HCT116 (cell line): ENCODE measurements at regions not wholly inside any gene's neighbourhood (a gene's known extent, or its start where the extent isn't known, plus 50 kb on each side); places are given as distances from the start of the nearest gene placed in this dataset.

Source experiments
- EGR1 ChIP-seq: IDR thresholded peaks from 2 replicates; pipeline ENCODE4 v1.6.1; 2012; ENCODE audit warnings: low read depth
- EZH2 ChIP-seq: fragments of 200-600 bp; sonication (generic); IDR thresholded peaks from 2 replicates; pipeline ENCODE4 v1.6.1; 2017; ENCODE audit warnings: antibody characterized with exemption, mixed run types
- POLR2A ChIP-seq: IDR thresholded peaks from 2 replicates; pipeline ENCODE4 v1.7.0; 2011; ENCODE audit warnings: borderline replicate concordance; ENCODE audit not compliant: insufficient read depth, insufficient read length; ENCODE audit errors: extremely low read depth
- POLR2AphosphoS5 ChIP-seq: IDR thresholded peaks from 2 replicates; pipeline ENCODE4 v1.6.1; 2011; ENCODE audit warnings: mild to moderate bottlenecking, low read depth, low read length, moderate library complexity
- RAD21 ChIP-seq: IDR thresholded peaks from 2 replicates; pipeline ENCODE4 v1.6.1; 2012; ENCODE audit warnings: low read depth, mild to moderate bottlenecking
- YY1 ChIP-seq: IDR thresholded peaks from 2 replicates; pipeline ENCODE4 v1.6.1; 2011; ENCODE audit warnings: low read length, low read depth, moderate library complexity, mild to moderate bottlenecking; ENCODE audit not compliant: insufficient replicate concordance; ENCODE audit errors: extremely low read depth
- ZNF274 ChIP-seq: fragments of 200-500 bp; sonication (Bioruptor generic); IDR thresholded peaks from 2 replicates; pipeline ENCODE4 v1.6.1; 2014; ENCODE audit warnings: mild to moderate bottlenecking, low read depth, low read length, inconsistent platforms
- TF ChIP-seq, protein P1 (sequence below), 3 experiments: fragments of 200-600 bp in 1 of 3; sonication (generic) in 1 of 3; IDR thresholded peaks in 2 of 3; conservative IDR thresholded peaks in 1 of 3; 2 replicates each; pipeline ENCODE4 v1.5.1; 2012 to 2017; ENCODE audit warnings: low read depth in 2 of 3, low read length in 2 of 3, antibody characterized with exemption in 1 of 3, borderline replicate concordance in 1 of 3, control low read depth in 1 of 3, mild to moderate bottlenecking in 1 of 3, mixed read lengths in 1 of 3, mixed run types in 1 of 3, moderate library complexity in 1 of 3; ENCODE audit not compliant: insufficient read depth in 1 of 3
- TF ChIP-seq, protein P2 (sequence below): IDR thresholded peaks from 2 replicates; pipeline ENCODE4 v1.6.1; 2012; ENCODE audit warnings: low read depth

DNA sequence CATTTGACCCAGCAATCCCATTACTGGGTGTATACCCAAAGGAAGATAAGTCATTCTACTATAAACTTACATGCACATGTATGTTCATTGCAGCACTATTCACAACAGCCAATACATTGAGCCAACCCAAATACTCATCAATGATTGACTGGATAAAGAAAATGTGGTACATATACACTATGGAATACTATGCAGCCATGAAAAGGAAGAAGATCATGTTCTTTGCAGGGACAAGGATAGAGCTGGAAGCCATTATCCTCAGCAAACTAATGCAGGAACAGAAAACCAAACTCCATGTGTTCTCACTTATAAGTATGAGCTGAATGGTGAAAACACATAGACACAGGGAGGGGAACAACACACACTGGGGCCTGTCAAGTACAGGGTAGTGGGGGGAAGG is 226.7 kb upstream of the HNMT start:
- TF ChIP-seq EGR1 (no peak), POLR2AphosphoS5 (no peak), ZNF274 (no peak), EZH2 (no peak), YY1 (no peak), RAD21 (no peak), POLR2A (no peak)
- TF ChIP-seq, protein P1, sequence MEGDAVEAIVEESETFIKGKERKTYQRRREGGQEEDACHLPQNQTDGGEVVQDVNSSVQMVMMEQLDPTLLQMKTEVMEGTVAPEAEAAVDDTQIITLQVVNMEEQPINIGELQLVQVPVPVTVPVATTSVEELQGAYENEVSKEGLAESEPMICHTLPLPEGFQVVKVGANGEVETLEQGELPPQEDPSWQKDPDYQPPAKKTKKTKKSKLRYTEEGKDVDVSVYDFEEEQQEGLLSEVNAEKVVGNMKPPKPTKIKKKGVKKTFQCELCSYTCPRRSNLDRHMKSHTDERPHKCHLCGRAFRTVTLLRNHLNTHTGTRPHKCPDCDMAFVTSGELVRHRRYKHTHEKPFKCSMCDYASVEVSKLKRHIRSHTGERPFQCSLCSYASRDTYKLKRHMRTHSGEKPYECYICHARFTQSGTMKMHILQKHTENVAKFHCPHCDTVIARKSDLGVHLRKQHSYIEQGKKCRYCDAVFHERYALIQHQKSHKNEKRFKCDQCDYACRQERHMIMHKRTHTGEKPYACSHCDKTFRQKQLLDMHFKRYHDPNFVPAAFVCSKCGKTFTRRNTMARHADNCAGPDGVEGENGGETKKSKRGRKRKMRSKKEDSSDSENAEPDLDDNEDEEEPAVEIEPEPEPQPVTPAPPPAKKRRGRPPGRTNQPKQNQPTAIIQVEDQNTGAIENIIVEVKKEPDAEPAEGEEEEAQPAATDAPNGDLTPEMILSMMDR (IDR thresholded peaks at IDR 0.05 in 2 of 3, conservative IDR thresholded peaks at IDR 0.05 in 1 of 3; ENCODE audit: borderline replicate concordance in 1 of 3, insufficient read depth in 1 of 3, low read depth in 2 of 3, low read length in 2 of 3): no peak
- TF ChIP-seq, protein P2, sequence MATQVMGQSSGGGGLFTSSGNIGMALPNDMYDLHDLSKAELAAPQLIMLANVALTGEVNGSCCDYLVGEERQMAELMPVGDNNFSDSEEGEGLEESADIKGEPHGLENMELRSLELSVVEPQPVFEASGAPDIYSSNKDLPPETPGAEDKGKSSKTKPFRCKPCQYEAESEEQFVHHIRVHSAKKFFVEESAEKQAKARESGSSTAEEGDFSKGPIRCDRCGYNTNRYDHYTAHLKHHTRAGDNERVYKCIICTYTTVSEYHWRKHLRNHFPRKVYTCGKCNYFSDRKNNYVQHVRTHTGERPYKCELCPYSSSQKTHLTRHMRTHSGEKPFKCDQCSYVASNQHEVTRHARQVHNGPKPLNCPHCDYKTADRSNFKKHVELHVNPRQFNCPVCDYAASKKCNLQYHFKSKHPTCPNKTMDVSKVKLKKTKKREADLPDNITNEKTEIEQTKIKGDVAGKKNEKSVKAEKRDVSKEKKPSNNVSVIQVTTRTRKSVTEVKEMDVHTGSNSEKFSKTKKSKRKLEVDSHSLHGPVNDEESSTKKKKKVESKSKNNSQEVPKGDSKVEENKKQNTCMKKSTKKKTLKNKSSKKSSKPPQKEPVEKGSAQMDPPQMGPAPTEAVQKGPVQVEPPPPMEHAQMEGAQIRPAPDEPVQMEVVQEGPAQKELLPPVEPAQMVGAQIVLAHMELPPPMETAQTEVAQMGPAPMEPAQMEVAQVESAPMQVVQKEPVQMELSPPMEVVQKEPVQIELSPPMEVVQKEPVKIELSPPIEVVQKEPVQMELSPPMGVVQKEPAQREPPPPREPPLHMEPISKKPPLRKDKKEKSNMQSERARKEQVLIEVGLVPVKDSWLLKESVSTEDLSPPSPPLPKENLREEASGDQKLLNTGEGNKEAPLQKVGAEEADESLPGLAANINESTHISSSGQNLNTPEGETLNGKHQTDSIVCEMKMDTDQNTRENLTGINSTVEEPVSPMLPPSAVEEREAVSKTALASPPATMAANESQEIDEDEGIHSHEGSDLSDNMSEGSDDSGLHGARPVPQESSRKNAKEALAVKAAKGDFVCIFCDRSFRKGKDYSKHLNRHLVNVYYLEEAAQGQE: no peak
